ENCODE measurements at regions not wholly inside any gene's neighbourhood (a gene's known extent, or its start where the extent isn't known, plus 50 kb on each side); places are given as distances from the start of the nearest gene placed in this dataset.

GRCh38 chr6:109236115-109237076 is 141.1 kb downstream of the CEP57L1 start (continued):
- TF ChIP-seq THRA (IDR thresholded peaks at IDR 0.05) = no peak
- peak in 1 of 2 experiments; percentile 62; a peak in 1 of 4 replicates for TF ChIP-seq TEAD1 (CRISPR knock-in tag; IDR thresholded peaks at IDR 0.05)
- no peak for TF ChIP-seq SIN3B (IDR thresholded peaks at IDR 0.05; ENCODE audit: low read depth)
- no peak for TF ChIP-seq MXI1 (IDR thresholded peaks at IDR 0.05; ENCODE audit: low read depth, low read length)
- TF ChIP-seq, protein P1, sequence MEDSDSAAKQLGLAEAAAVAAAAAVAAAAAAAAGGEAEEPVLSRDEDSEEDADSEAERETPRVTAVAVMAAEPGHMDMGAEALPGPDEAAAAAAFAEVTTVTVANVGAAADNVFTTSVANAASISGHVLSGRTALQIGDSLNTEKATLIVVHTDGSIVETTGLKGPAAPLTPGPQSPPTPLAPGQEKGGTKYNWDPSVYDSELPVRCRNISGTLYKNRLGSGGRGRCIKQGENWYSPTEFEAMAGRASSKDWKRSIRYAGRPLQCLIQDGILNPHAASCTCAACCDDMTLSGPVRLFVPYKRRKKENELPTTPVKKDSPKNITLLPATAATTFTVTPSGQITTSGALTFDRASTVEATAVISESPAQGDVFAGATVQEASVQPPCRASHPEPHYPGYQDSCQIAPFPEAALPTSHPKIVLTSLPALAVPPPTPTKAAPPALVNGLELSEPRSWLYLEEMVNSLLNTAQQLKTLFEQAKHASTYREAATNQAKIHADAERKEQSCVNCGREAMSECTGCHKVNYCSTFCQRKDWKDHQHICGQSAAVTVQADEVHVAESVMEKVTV (CRISPR knock-in tag; IDR thresholded peaks at IDR 0.05) = peak; percentile 56; the same call in 1 of the 2 replicates
- peak; percentile 23; the same call in 1 of the 2 replicates for TF ChIP-seq EP300 (IDR thresholded peaks at IDR 0.05; ENCODE audit: low read length)
- TF ChIP-seq OTX1 (CRISPR knock-in tag; IDR thresholded peaks at IDR 0.05) = 0 out of 2 replicates have a peak, but pooled peaks have one; percentile 37
- no peak for TF ChIP-seq STAT5B (CRISPR knock-in tag; IDR thresholded peaks at IDR 0.05)
- no peak for TF ChIP-seq DLX4 (CRISPR knock-in tag; IDR thresholded peaks at IDR 0.05)
- peak; percentile 79 for TF ChIP-seq REST (IDR thresholded peaks at IDR 0.05; ENCODE audit: borderline replicate concordance)
- TF ChIP-seq REST (CRISPR knock-in tag; IDR thresholded peaks at IDR 0.05; ENCODE audit: low read depth) = no peak
- peak; percentile 50 for TF ChIP-seq BHLHE40 (IDR thresholded peaks at IDR 0.05; ENCODE audit: low read length)
- TF ChIP-seq GTF2F1 (IDR thresholded peaks at IDR 0.05; ENCODE audit: low read depth, low read length) = no peak

Data from K562 (cell line).